NT2/D1 (cell line): ENCODE measurements at regions not wholly inside any gene's neighbourhood (a gene's known extent, or its start where the extent isn't known, plus 50 kb on each side); places are given as distances from the start of the nearest gene placed in this dataset.

Experiments
- SUZ12 ChIP-seq: IDR thresholded peaks from 2 replicates; pipeline ENCODE4 v1.6.1; 2011; ENCODE audit not compliant: insufficient read length, insufficient read depth; ENCODE audit errors: extremely low read depth
- YY1 ChIP-seq: IDR thresholded peaks from 2 replicates; pipeline ENCODE4 v1.6.1; 2011; ENCODE audit not compliant: insufficient read length, insufficient read depth
- ZNF274 ChIP-seq: IDR thresholded peaks from 2 replicates; pipeline ENCODE4 v1.6.1; 2011; ENCODE audit warnings: mild to moderate bottlenecking, low read depth, low read length

- TF ChIP-seq ZNF274 (no peak), YY1 (no peak), SUZ12 (no peak)
Measured at GRCh38 chr5:106331415-106331814, 1339.3 kb downstream of the EFNA5 start.
